Suprapubic skin (tissue), 3 donors: ENCODE measurements at regions not wholly inside any gene's neighbourhood (a gene's known extent, or its start where the extent isn't known, plus 50 kb on each side); places are given as distances from the start of the nearest gene placed in this dataset.

Experiments used
- CTCF ChIP-seq, 2 donors: fragments of 200-600 bp in 1 of 2; fragments of 450-650 bp in 1 of 2; sonication (generic) in 1 of 2; IDR thresholded peaks; one replicate each; pipeline ENCODE4 v1.5.1; 2016 to 2019; ENCODE audit warnings: antibody characterized with exemption in 2 of 2, mild to moderate bottlenecking in 1 of 2, moderate library complexity in 1 of 2
- POLR2A ChIP-seq, 2 donors: fragments of 450-650 bp; IDR thresholded peaks; one replicate each; pipeline ENCODE4 v1.6.1; 2017; ENCODE audit warnings: antibody characterized with exemption in 2 of 2, mild to moderate bottlenecking in 2 of 2, moderate library complexity in 2 of 2

GRCh38 chr5:9771079-9771478, 140.9 kb upstream of the TAS2R1 start:
- no peak for TF ChIP-seq POLR2A (IDR thresholded peaks at IDR 0.05)
- no peak for TF ChIP-seq CTCF (IDR thresholded peaks at IDR 0.05)
